H1 (cell line): ENCODE measurements at regions not wholly inside any gene's neighbourhood (a gene's known extent, or its start where the extent isn't known, plus 50 kb on each side); places are given as distances from the start of the nearest gene placed in this dataset.

Experiments
- BRCA1 ChIP-seq: IDR thresholded peaks from 2 replicates; pipeline ENCODE4 v1.6.1; 2012; ENCODE audit warnings: low read depth, low read length, improper control_type of control experiment
- CBX5 ChIP-seq: fragments of 300-800, 300-1000 bp; sonication (generic); IDR thresholded peaks from 2 replicates; pipeline ENCODE4 v1.7.1; 2016; ENCODE audit warnings: antibody characterized with exemption, low read length, low read depth
- CBX8 ChIP-seq: fragments of 300-800, 300-1000 bp; sonication (generic); IDR thresholded peaks from 2 replicates; pipeline ENCODE4 v1.7.1; 2016; ENCODE audit warnings: low read depth, low read length, borderline replicate concordance
- CHD2 ChIP-seq: IDR thresholded peaks from 2 replicates; pipeline ENCODE4 v1.6.1; 2012; ENCODE audit warnings: low read length, improper control_type of control experiment
- CHD7 ChIP-seq: fragments of 300-600 bp; sonication (generic); IDR thresholded peaks from 2 replicates; pipeline ENCODE4 v1.7.1; 2012; ENCODE audit warnings: low read length, moderate library complexity, mild to moderate bottlenecking, inconsistent platforms; ENCODE audit not compliant: insufficient replicate concordance
- HDAC6 ChIP-seq: IDR thresholded peaks from one replicate; pipeline ENCODE4 v1.7.1; 2012; ENCODE audit warnings: low read depth, mild to moderate bottlenecking, inconsistent platforms, low read length, moderate library complexity
- KDM4A ChIP-seq: IDR thresholded peaks from one replicate; pipeline ENCODE4 v1.7.1; 2012; ENCODE audit warnings: low read depth, mild to moderate bottlenecking, moderate library complexity, low read length, inconsistent platforms; ENCODE audit not compliant: severe bottlenecking
- NRF1 ChIP-seq: IDR thresholded peaks from 2 replicates; pipeline ENCODE4 v1.6.1; 2011; ENCODE audit warnings: mild to moderate bottlenecking, low read depth, low read length, improper control_type of control experiment
- SAP30 ChIP-seq: fragments of 300-600 bp; sonication (generic); IDR thresholded peaks from 2 replicates; pipeline ENCODE4 v1.7.1; 2012; ENCODE audit warnings: low read length, moderate library complexity, mild to moderate bottlenecking, inconsistent platforms; ENCODE audit not compliant: insufficient read depth, insufficient replicate concordance
- SP1 ChIP-seq: IDR thresholded peaks from 2 replicates; pipeline ENCODE4 v1.6.1; 2011; ENCODE audit warnings: low read depth, low read length
- SP4 ChIP-seq: IDR thresholded peaks from 2 replicates; pipeline ENCODE4 v1.6.1; 2012; ENCODE audit warnings: low read length, inconsistent platforms
- TBP ChIP-seq: IDR thresholded peaks from 2 replicates; pipeline ENCODE4 v1.6.1; 2011; ENCODE audit warnings: low read depth, low read length, improper control_type of control experiment
- YY1 ChIP-seq: IDR thresholded peaks from 2 replicates; pipeline ENCODE4 v1.6.1; 2011; ENCODE audit warnings: low read depth, mild to moderate bottlenecking, low read length

- no peak for TF ChIP-seq CHD7
- no peak for TF ChIP-seq KDM4A
- TF ChIP-seq HDAC6: no peak
- TF ChIP-seq SP4: no peak
- no peak for TF ChIP-seq SAP30
- TF ChIP-seq NRF1: no peak
- TF ChIP-seq TBP: no peak
- no peak for TF ChIP-seq CHD2
- TF ChIP-seq SP1: no peak
- no peak for TF ChIP-seq YY1
- TF ChIP-seq CBX5: no peak
- no peak for TF ChIP-seq CBX8
- no peak for TF ChIP-seq BRCA1
Measured at GRCh38 chr2:207479198-207479785, 50.5 kb upstream of the CREB1 start (continued).
